KBM-7 (cell line): ENCODE measurements at regions not wholly inside any gene's neighbourhood (a gene's known extent, or its start where the extent isn't known, plus 50 kb on each side); places are given as distances from the start of the nearest gene placed in this dataset.
"Not testable (repeated sequence)": the region's sequence is repeated elsewhere in the genome, so short reads cannot be mapped to it uniquely, and the experiment has no call there.

Experiments used
- DNase-seq: peaks from one replicate; pipeline ENCODE4 v3.0.0-alpha.2; 2015
- in situ Hi-C: fragments of 300-500 bp; cut with MboI; formaldehyde crosslinking; loops from 2 replicates; pipeline ENCODE4 v1.14.3; 2020; ENCODE audit warnings: low sequenced_read_pairs, low pct_unique_long_range_greater_than_20kb, mixed read lengths

- no peak for DNase-seq
- in situ Hi-C loops = no loop called here
These were observed 84.5 kb upstream of the MEF2A start for GRCh38 chr15:99481113-99481950.

- DNase-seq = no peak
These were observed 83.9 kb upstream of the MEF2A start for GRCh38 chr15:99481951-99482230.

GRCh38 chr15:99482993-99483392 lies 82.8 kb upstream of the MEF2A start:
- in situ Hi-C loops = no loop called here
- DNase-seq = no peak

More at GRCh38 chr15:99481951-99482230, 83.9 kb upstream of the MEF2A start:
- in situ Hi-C loops = no loop called here

GRCh38 chr15:99485153-99485961 lies 80.4 kb upstream of the MEF2A start:
- in situ Hi-C loops = no loop called here
- DNase-seq = peak; percentile 30

GRCh38 chr15:99485992-99486370 lies 79.8 kb upstream of the MEF2A start:
- no peak for DNase-seq
- in situ Hi-C loops = no loop called here

GRCh38 chr15:99486371-99487336 lies 79.1 kb upstream of the MEF2A start:
- in situ Hi-C loops = no loop called here
- DNase-seq = peak; percentile 21

GRCh38 chr15:99487337-99487730 lies 78.5 kb upstream of the MEF2A start:
- DNase-seq = no peak
- in situ Hi-C loops = no loop called here

- in situ Hi-C loops = no loop called here
- DNase-seq = no peak
These were observed 73.5 kb upstream of the MEF2A start for GRCh38 chr15:99492275-99492674.

- in situ Hi-C loops = no loop called here
- no peak for DNase-seq
These were observed 73.1 kb upstream of the MEF2A start for GRCh38 chr15:99492716-99493115.

GRCh38 chr15:99493461-99493860 lies 72.3 kb upstream of the MEF2A start:
- in situ Hi-C loops = no loop called here
- DNase-seq = no peak

GRCh38 chr15:99494536-99495233 lies 71.1 kb upstream of the MEF2A start:
- DNase-seq, in situ Hi-C loops: not testable (repeated sequence)

- DNase-seq = no peak
- in situ Hi-C loops = no loop called here
These were observed 70.1 kb upstream of the MEF2A start for GRCh38 chr15:99495430-99496301.

- in situ Hi-C loops = no loop called here
These were observed 69.5 kb upstream of the MEF2A start for GRCh38 chr15:99496302-99496629.

GRCh38 chr15:99502182-99502581 lies 63.6 kb upstream of the MEF2A start:
- in situ Hi-C loops = no loop called here

More at GRCh38 chr15:99496302-99496629, 69.5 kb upstream of the MEF2A start:
- DNase-seq = no peak

GRCh38 chr15:99502661-99503060 lies 63.1 kb upstream of the MEF2A start:
- in situ Hi-C loops = no loop called here
- no peak for DNase-seq

More at GRCh38 chr15:99502182-99502581, 63.6 kb upstream of the MEF2A start:
- no peak for DNase-seq

GRCh38 chr15:99503411-99503810 lies 62.4 kb upstream of the MEF2A start:
- DNase-seq = no peak
- in situ Hi-C loops = no loop called here

GRCh38 chr15:99504071-99504822 lies 61.5 kb upstream of the MEF2A start:
- in situ Hi-C loops = no loop called here
- DNase-seq = peak; percentile 39
